Tibial nerve (tissue), 4 donors: ENCODE measurements at regions not wholly inside any gene's neighbourhood (a gene's known extent, or its start where the extent isn't known, plus 50 kb on each side); places are given as distances from the start of the nearest gene placed in this dataset.

ENCODE experiments used
- DNase-seq, 2 donors: peaks; one replicate each; pipeline ENCODE4 v3.0.0-alpha.2; 2019; ENCODE audit warnings: low spot score in 2 of 2
- H3K27ac ChIP-seq, 4 donors: fragments of 200-600 bp; sonication (generic) in 3 of 4; one replicate each; pipeline ENCODE4 v1.5.1; 2017 to 2019; ENCODE audit warnings: mild to moderate bottlenecking in 1 of 4
- H3K27me3 ChIP-seq, 2 donors: fragments of 200-600 bp; sonication (generic) in 1 of 2; one replicate each; pipeline versions ENCODE4 v1.5.1 to v1.6.0; 2017 to 2019
- H3K36me3 ChIP-seq, 3 donors: fragments of 200-600 bp; sonication (generic); one replicate each; pipeline ENCODE4 v1.5.1; 2018 to 2019
- H3K4me1 ChIP-seq, 4 donors: fragments of 200-600 bp; sonication (generic) in 3 of 4; one replicate each; pipeline ENCODE4 v1.5.1; 2017 to 2019
- H3K4me3 ChIP-seq, 4 donors: fragments of 200-600 bp; sonication (generic) in 3 of 4; one replicate each; pipeline ENCODE4 v1.5.1; 2017 to 2019; ENCODE audit warnings: mild to moderate bottlenecking in 1 of 4, moderate library complexity in 1 of 4
- H3K9me3 ChIP-seq, 4 donors: fragments of 200-600 bp; sonication (generic) in 3 of 4; one replicate each; pipeline ENCODE4 v1.5.1; 2017 to 2019
- CTCF ChIP-seq, 5 experiments: fragments of 200-600 bp in 3 of 5; fragments of 450-650 bp in 2 of 5; sonication (generic) in 3 of 5; IDR thresholded peaks; one replicate each; pipeline ENCODE4 v1.5.1; 2016 to 2019; ENCODE audit warnings: antibody characterized with exemption in 5 of 5, mild to moderate bottlenecking in 3 of 5, moderate library complexity in 2 of 5
- EP300 ChIP-seq, 2 donors: sonication (generic); formaldehyde crosslinking; IDR thresholded peaks; one replicate each; pipeline ENCODE4 v1.6.1; 2017; ENCODE audit warnings: antibody characterized with exemption in 2 of 2, mild to moderate bottlenecking in 1 of 2
- POLR2A ChIP-seq, 2 donors: fragments of 450-650 bp; IDR thresholded peaks; one replicate each; pipeline ENCODE4 v1.6.1; 2017; ENCODE audit warnings: antibody characterized with exemption in 2 of 2, mild to moderate bottlenecking in 2 of 2, moderate library complexity in 2 of 2
- WGBS, 2 donors: methylation state at CpG; one replicate each; pipeline ENCODE4 v1.1.5; 2018; 5-methylcytosine and 5-hydroxymethylcytosine counted together

GRCh38 chr5:92353107-92354030 is 970.3 kb upstream of the ARRDC3 start:
- WGBS, 2 donors = 81 to 83% methylated on average over 5 of the region's 5 CpGs
- TF ChIP-seq EP300 (IDR thresholded peaks at IDR 0.05) = no peak
- TF ChIP-seq POLR2A (IDR thresholded peaks at IDR 0.05) = no peak
- no peak for TF ChIP-seq CTCF (IDR thresholded peaks at IDR 0.05)

DNA sequence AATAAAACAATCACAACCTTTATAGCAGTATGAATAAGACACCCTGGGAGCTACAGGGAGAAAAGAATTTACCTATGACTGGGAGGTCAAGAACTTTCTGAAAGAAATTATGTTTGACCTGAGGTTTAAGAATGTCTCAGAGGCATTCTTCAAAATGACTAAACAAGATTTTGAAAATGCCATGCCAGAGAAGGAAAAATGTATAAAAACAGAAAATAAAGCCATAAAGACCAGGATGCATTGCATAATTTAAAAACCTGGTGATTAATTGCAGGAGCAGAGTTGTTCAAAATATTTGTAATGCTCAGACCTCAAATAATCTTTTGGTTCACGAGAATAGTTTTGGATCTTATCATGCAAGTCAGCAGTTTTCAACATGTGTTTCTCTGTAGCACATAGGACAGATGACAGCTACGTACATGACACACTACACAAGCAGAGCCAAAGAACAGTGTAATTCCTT is 954.7 kb upstream of the ARRDC3 start:
- H3K9me3 ChIP-seq = no peaks in the 10 kb centered on the region
- no peaks in the 10 kb centered on the region for H3K27me3 ChIP-seq
- DNase-seq = no peak
- H3K36me3 ChIP-seq = no peaks in the 10 kb centered on the region
- WGBS, 2 donors = 52 to 56% methylated on average over 2 of the region's 2 CpGs
- H3K4me3 ChIP-seq = no peak overlapping the region
- no peak for TF ChIP-seq POLR2A (IDR thresholded peaks at IDR 0.05)
- no peak for TF ChIP-seq EP300 (IDR thresholded peaks at IDR 0.05)
- no peak for TF ChIP-seq CTCF (IDR thresholded peaks at IDR 0.05)
- H3K4me1 ChIP-seq = no peaks in the 10 kb centered on the region
- no peak overlapping the region for H3K27ac ChIP-seq

More at GRCh38 chr5:92353107-92354030, 970.3 kb upstream of the ARRDC3 start:
- Histone ChIP-seq H3K4me3 (no peak overlapping the region), H3K27ac (no peak overlapping the region), H3K9me3 (peaks cover 0 to 36% (median 0%) of the 10 kb centered on the region in 4 donors), H3K36me3 (no peaks in the 10 kb centered on the region), H3K4me1 (no peaks in the 10 kb centered on the region), H3K27me3 (no peaks in the 10 kb centered on the region)
- no peak for DNase-seq

GRCh38 chr5:92332039-92332438 is 948.9 kb upstream of the ARRDC3 start:
- H3K4me1 ChIP-seq = no peaks in the 10 kb centered on the region
- no peaks in the 10 kb centered on the region for H3K27me3 ChIP-seq
- TF ChIP-seq CTCF (IDR thresholded peaks at IDR 0.05) = no peak
- TF ChIP-seq POLR2A (IDR thresholded peaks at IDR 0.05) = no peak
- TF ChIP-seq EP300 (IDR thresholded peaks at IDR 0.05) = no peak
- H3K9me3 ChIP-seq = no peaks in the 10 kb centered on the region
- H3K27ac ChIP-seq = no peak overlapping the region
- no peak for DNase-seq
- H3K4me3 ChIP-seq = no peak overlapping the region
- no peaks in the 10 kb centered on the region for H3K36me3 ChIP-seq
- WGBS, 2 donors = 54 to 64% methylated on average over 2 of the region's 2 CpGs

DNA sequence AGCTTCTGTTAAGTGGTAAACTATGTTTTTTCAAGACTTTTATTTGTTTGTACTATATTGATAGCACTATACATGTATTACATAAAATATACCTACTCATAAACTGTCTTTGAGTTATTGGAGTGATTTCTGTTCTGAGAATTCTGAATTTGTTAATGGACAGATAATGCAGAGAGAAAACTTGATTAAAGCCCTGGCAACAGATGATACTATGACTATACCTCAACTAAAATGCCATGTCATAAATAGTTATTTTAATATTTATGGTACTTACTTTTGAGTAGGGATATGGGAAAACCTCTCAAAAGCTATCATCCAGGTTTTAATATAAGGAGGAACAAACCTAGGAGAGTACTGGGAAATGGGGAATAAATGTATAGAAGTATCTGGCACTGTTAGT is 947.2 kb upstream of the ARRDC3 start:
- no peaks in the 10 kb centered on the region for H3K4me1 ChIP-seq
- no peaks in the 10 kb centered on the region for H3K27me3 ChIP-seq
- DNase-seq = no peak
- H3K27ac ChIP-seq = no peak overlapping the region
- no peaks in the 10 kb centered on the region for H3K36me3 ChIP-seq
- no peak overlapping the region for H3K4me3 ChIP-seq
- TF ChIP-seq CTCF (IDR thresholded peaks at IDR 0.05) = no peak
- no peak for TF ChIP-seq POLR2A (IDR thresholded peaks at IDR 0.05)
- TF ChIP-seq EP300 (IDR thresholded peaks at IDR 0.05) = no peak
- no peaks in the 10 kb centered on the region for H3K9me3 ChIP-seq

GRCh38 chr5:92329759-92330158 is 946.6 kb upstream of the ARRDC3 start:
- no peak overlapping the region for H3K27ac ChIP-seq
- DNase-seq = no peak
- H3K27me3 ChIP-seq = no peaks in the 10 kb centered on the region
- no peaks in the 10 kb centered on the region for H3K9me3 ChIP-seq
- WGBS, 2 donors = 90 to 92% methylated on average over 3 of the region's 3 CpGs
- no peak for TF ChIP-seq CTCF (IDR thresholded peaks at IDR 0.05)
- TF ChIP-seq EP300 (IDR thresholded peaks at IDR 0.05) = no peak
- TF ChIP-seq POLR2A (IDR thresholded peaks at IDR 0.05) = no peak
- no peaks in the 10 kb centered on the region for H3K4me1 ChIP-seq
- H3K4me3 ChIP-seq = no peak overlapping the region
- H3K36me3 ChIP-seq = no peaks in the 10 kb centered on the region
